PC-9 (cell line): ENCODE measurements at regions not wholly inside any gene's neighbourhood (a gene's known extent, or its start where the extent isn't known, plus 50 kb on each side); places are given as distances from the start of the nearest gene placed in this dataset.

ENCODE experiments used
- BruUV-seq: library from RNA; stranded (reverse); fragments of 400-500 nt; replicated peaks from 2 replicates; lab custom pipeline; 2021; lab: Mats Ljungman, UMichigan
- CTCF ChIA-PET: fragments of 300-600 bp; sonication (Branson Sonifier 250); formaldehyde crosslinking; loops from one replicate; lab custom pipeline; 2022; ENCODE audit warnings: antibody characterized with exemption; lab: Charles Lee
- POLR2A ChIA-PET: fragments of 300-600 bp; sonication (Branson Sonifier 250); formaldehyde crosslinking; loops from one replicate; lab custom pipeline; 2022; ENCODE audit warnings: antibody characterized with exemption; ENCODE audit not compliant: unreplicated experiment; lab: Charles Lee
- DNase-seq, 2 experiments: peaks; one replicate each; pipeline versions ENCODE4 v3.0.0 to v3.0.0-alpha.2; 2015 to 2022; ENCODE audit warnings: mixed read lengths in 1 of 2
- H2AFZ ChIP-seq: fragments of 200-600 bp; sonication (generic); 2 replicates; pipeline ENCODE4 v1.8.1; 2017; ENCODE audit warnings: antibody characterized with exemption
- H3F3A ChIP-seq: fragments of 200-600 bp; sonication (generic); 2 replicates; pipeline ENCODE4 v1.8.1; 2017; ENCODE audit warnings: antibody characterized with exemption, mild to moderate bottlenecking, low read depth; ENCODE audit not compliant: insufficient read depth
- H3K27ac ChIP-seq: fragments of 200-600 bp; sonication (generic); 2 replicates; pipeline ENCODE4 v1.6.1; 2016; ENCODE audit warnings: mixed run types
- H3K27me3 ChIP-seq: fragments of 200-600 bp; sonication (generic); 2 replicates; pipeline ENCODE4 v1.6.1; 2016; ENCODE audit warnings: low read depth, mixed run types; ENCODE audit not compliant: insufficient read depth
- H3K36me3 ChIP-seq: fragments of 200-600 bp; sonication (generic); 2 replicates; pipeline ENCODE4 v1.6.1; 2016; ENCODE audit warnings: low read depth, mixed run types
- H3K4me1 ChIP-seq: fragments of 200-600 bp; sonication (generic); replicated peaks from 2 replicates; pipeline ENCODE4 v1.6.1; 2016; ENCODE audit warnings: mixed run types; ENCODE audit not compliant: insufficient read depth
- H3K4me2 ChIP-seq: fragments of 200-600 bp; sonication (generic); 2 replicates; pipeline ENCODE4 v1.6.1; 2017; ENCODE audit warnings: mixed run types
- H3K4me3 ChIP-seq: fragments of 200-600 bp; sonication (generic); 2 replicates; pipeline ENCODE4 v1.6.1; 2016; ENCODE audit warnings: mixed run types
- H3K79me2 ChIP-seq: fragments of 200-600 bp; sonication (generic); 2 replicates; pipeline ENCODE4 v1.6.1; 2017; ENCODE audit warnings: low read depth, mixed run types
- H3K9me2 ChIP-seq: fragments of 200-600 bp; sonication (generic); 2 replicates; pipeline ENCODE4 v1.8.1; 2017; ENCODE audit warnings: mild to moderate bottlenecking; ENCODE audit not compliant: insufficient read depth
- H3K9me3 ChIP-seq: fragments of 200-600 bp; sonication (generic); 2 replicates; pipeline ENCODE4 v1.8.1; 2016; ENCODE audit warnings: low read depth; ENCODE audit not compliant: insufficient read depth
- H4K20me1 ChIP-seq: fragments of 200-600 bp; sonication (generic); 2 replicates; pipeline ENCODE4 v1.8.1; 2017; ENCODE audit not compliant: insufficient read depth
- CTCF ChIP-seq: fragments of 200-600 bp; sonication (generic); conservative IDR thresholded peaks from 2 replicates; pipeline ENCODE4 v1.6.1; 2017; ENCODE audit warnings: mixed run types, antibody characterized with exemption, mild to moderate bottlenecking, moderate library complexity
- EZH2 ChIP-seq: fragments of 200-600 bp; sonication (generic); IDR thresholded peaks from 2 replicates; pipeline ENCODE4 v1.8.0; 2017; ENCODE audit warnings: antibody characterized with exemption, low read depth
- intact Hi-C: fragments of 100-400 bp; cut with micrococcal nuclease; formaldehyde crosslinking; loops from one replicate; pipeline ENCODE4 v1.10.0; 2022; ENCODE audit not compliant: unreplicated experiment

- no peaks in the 10 kb centered on the region for H3K4me1 ChIP-seq
- no peaks in the 10 kb centered on the region for H3K27me3 ChIP-seq
- intact Hi-C loops, result no loop called here
- POLR2A ChIA-PET, result no interaction called here
- no peak overlapping the region for H3K27ac ChIP-seq
- H3K9me2 ChIP-seq, result no peaks in the 10 kb centered on the region
- H3F3A ChIP-seq, result no peaks in the 10 kb centered on the region
- no peak overlapping the region for H3K4me3 ChIP-seq
- H3K79me2 ChIP-seq, result no peaks in the 10 kb centered on the region
- no peak overlapping the region for H3K4me2 ChIP-seq
- H2AFZ ChIP-seq, result no peak overlapping the region
- H3K9me3 ChIP-seq, result no peaks in the 10 kb centered on the region
- no peak for DNase-seq
- no peaks in the 10 kb centered on the region for H4K20me1 ChIP-seq
- no peaks in the 10 kb centered on the region for H3K36me3 ChIP-seq
- CTCF ChIA-PET, result no interaction called here
- BruUV-seq, result no TSS peak
- TF ChIP-seq EZH2, result no peak
- TF ChIP-seq CTCF, result no peak
Measured at GRCh38 chr10:130255777-130256176, 119.6 kb downstream of the GLRX3 start.

GRCh38 chr10:130257897-130258296 lies 121.7 kb downstream of the GLRX3 start:
- Histone ChIP-seq H3K4me1 (no peaks in the 10 kb centered on the region), H3K27me3 (no peaks in the 10 kb centered on the region), H3K9me2 (no peaks in the 10 kb centered on the region), H3K79me2 (no peaks in the 10 kb centered on the region), H3K4me3 (no peak overlapping the region), H3F3A (no peaks in the 10 kb centered on the region), H3K36me3 (no peaks in the 10 kb centered on the region), H2AFZ (no peak overlapping the region), H3K4me2 (no peak overlapping the region), H3K9me3 (no peaks in the 10 kb centered on the region), H3K27ac (no peak overlapping the region), H4K20me1 (no peaks in the 10 kb centered on the region)
- CTCF ChIA-PET, result no interaction called here
- intact Hi-C loops, result no loop called here
- POLR2A ChIA-PET, result no interaction called here
- DNase-seq, result no peak
- no TSS peak for BruUV-seq
- TF ChIP-seq CTCF (no peak), EZH2 (no peak)

GRCh38 chr10:130259380-130259779 lies 123.2 kb downstream of the GLRX3 start:
- no peaks in the 10 kb centered on the region for H3K9me3 ChIP-seq

More at GRCh38 chr10:130259380-130259779, 123.2 kb downstream of the GLRX3 start:
- Histone ChIP-seq H3K9me2 (no peaks in the 10 kb centered on the region), H3K79me2 (no peaks in the 10 kb centered on the region), H3F3A (no peaks in the 10 kb centered on the region), H3K27ac (no peak overlapping the region), H3K4me1 (no peaks in the 10 kb centered on the region), H3K4me2 (no peak overlapping the region), H3K36me3 (no peaks in the 10 kb centered on the region), H4K20me1 (no peaks in the 10 kb centered on the region), H3K4me3 (no peak overlapping the region), H2AFZ (no peak overlapping the region), H3K27me3 (no peaks in the 10 kb centered on the region)
- TF ChIP-seq CTCF (no peak), EZH2 (no peak)
- BruUV-seq, result no TSS peak
- ChIA-PET POLR2A (no interaction called here), CTCF (no interaction called here)
- intact Hi-C loops, result no loop called here
- DNase-seq, result no peak
